HL-60/S4 treated with phorbol 12-myristate 13-acetate at 8.2 ng/mL for 4 days and 3 days (cell line): ENCODE measurements at regions not wholly inside any gene's neighbourhood (a gene's known extent, or its start where the extent isn't known, plus 50 kb on each side); places are given as distances from the start of the nearest gene placed in this dataset.
"Not testable (repeated sequence)": the region's sequence is repeated elsewhere in the genome, so short reads cannot be mapped to it uniquely, and the experiment has no call there.

Experiments
- in situ Hi-C: fragments of 300-500 bp; cut with MboI; formaldehyde crosslinking; loops from 2 replicates; pipeline ENCODE4 v1.15.0; 2022; ENCODE audit warnings: low sequenced_read_pairs

DNA sequence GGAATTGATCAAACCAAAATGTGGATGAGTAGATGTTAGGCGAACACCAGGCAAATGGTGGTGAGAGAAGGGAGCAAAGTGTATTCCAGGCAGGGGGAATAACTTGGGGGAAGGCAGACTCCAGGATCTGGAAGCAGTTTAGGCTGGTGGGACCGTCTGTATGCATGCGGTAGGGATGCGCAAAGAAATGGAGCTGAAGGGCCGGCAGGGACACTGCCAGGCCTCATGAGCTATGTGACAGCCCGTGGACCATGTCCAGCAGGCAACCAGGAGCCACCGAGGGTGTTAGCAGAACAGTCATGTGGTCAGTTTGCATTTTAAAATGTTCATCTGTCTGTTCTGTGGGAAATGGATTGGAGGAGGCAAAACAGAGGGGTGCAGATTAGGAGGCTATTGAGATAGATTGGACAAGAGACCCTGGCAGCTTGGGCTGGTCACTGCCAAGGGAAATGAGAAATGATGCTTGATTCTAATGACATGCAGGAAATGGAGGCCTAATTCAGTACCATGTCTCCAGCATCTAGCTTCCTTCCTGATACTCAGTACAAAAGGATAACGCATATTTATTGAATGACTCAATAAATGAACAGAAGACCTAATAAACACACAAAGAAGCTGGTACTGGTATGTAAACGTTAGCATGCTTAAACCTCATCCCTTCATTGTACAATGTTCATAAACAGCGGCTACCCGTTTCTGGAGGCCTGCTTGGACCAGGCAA, 412.4 kb downstream of the BUD13 start:
- in situ Hi-C loops = no loop called here

- in situ Hi-C loops = no loop called here
Observed at GRCh38 chr11:116357784-116358544, 414.8 kb downstream of the BUD13 start.

DNA sequence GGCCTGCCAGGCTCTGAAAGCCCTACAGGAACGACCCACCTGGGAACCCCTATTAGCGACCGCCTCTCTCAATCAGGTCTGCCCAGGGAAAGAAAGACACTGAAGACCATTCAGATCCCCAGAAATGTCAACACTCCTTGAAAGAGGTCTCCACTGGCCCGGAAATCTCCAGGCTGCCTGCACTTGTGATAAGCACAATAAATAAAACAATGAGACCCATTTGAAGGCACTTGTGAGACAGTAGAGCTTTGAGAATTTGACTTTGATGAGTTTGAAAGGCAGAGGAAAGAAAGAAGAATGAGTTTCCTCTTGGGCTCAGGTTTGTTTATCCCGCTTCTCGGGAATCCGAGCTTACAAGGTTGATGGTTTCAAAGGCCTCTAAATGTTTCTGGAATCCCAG, 416.3 kb downstream of the BUD13 start:
- in situ Hi-C loops = no loop called here

DNA sequence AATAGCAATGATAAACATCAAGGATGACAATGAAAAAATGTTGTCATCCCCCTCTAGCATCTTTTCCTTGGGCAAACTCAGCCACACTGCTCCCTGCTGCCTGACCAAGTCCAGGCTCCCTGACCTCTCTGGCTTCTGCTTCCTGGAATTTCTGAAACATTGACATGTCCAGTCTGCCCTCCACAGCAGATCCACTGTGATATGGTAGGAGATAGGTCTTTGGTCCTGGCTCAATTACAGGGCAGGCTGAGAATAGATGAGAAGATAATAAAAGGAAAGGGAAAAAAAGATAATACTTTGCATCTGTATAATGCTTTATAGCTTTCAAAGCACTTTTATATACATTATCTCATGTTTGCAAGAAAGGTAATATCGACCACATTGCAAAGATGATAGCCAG, 417.7 kb downstream of the BUD13 start:
- in situ Hi-C loops = no loop called here

- in situ Hi-C loops = no loop called here
Observed at GRCh38 chr11:116353589-116353988, 419.2 kb downstream of the BUD13 start.

DNA sequence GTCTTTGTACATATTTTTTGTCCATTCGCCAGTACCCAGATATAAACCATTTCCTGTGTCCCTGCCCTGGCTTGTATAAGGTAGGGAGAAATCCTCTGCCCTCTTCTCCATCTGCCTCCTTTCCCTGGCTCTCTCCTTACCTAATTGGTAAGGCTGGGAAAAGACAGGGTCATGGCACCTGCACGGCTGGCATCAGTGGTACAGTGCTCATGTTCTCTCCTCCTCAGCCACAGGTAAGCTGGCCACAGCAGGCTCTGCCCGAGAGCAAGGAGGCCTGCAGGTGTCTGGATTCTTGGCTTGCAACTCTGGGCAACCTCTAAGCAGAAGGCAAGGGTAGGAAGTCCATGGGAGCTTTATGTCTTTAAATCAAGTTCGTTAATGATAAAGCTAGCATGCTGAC, 419.9 kb downstream of the BUD13 start:
- in situ Hi-C loops = no loop called here

GRCh38 chr11:116348226-116348625, 424.6 kb downstream of the BUD13 start:
- in situ Hi-C loops = no loop called here

DNA sequence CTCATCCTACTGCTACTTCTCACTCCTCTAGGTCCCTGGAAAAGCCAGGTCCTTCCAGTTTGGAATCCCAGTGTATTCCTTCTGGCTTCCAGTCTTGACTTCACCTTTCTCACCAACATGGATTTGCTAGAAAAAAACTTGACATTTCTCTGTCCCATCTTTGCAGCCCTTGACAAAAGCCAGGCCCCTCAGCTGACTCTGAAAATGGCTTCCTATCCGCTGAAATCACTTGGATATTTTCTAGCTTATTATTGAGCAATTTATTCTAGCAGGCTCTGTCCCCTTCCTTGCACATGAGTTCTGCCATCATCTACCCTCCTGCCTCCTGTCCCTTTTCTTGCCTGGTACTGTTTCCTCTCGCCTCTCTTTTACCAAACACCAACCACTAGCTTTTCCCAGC, 427.2 kb downstream of the BUD13 start:
- in situ Hi-C loops = no loop called here

GRCh38 chr11:116344601-116345000, 428.2 kb downstream of the BUD13 start:
- in situ Hi-C loops = no loop called here

- in situ Hi-C loops = no loop called here
Observed at GRCh38 chr11:116343270-116343669, 429.5 kb downstream of the BUD13 start.

DNA sequence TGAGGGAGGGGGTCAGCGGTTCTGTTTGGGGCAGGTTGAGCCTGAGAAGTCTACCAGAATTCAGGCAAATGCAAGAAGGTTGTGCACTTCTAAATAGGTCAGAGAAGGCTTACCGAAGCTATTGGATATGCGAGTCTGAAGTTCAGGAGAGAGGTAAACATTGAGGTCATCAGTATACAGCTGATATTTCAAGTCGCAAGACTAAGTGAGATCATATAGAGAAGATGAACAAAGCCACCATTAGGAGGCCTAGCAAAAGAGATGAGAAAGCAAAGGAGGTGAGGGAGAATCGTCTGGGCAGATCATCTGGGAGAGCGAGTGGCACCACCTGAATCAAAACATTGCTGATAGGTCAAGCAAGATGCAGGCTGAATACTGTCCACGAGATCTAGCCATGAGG, 430.6 kb downstream of the BUD13 start:
- in situ Hi-C loops = no loop called here

DNA sequence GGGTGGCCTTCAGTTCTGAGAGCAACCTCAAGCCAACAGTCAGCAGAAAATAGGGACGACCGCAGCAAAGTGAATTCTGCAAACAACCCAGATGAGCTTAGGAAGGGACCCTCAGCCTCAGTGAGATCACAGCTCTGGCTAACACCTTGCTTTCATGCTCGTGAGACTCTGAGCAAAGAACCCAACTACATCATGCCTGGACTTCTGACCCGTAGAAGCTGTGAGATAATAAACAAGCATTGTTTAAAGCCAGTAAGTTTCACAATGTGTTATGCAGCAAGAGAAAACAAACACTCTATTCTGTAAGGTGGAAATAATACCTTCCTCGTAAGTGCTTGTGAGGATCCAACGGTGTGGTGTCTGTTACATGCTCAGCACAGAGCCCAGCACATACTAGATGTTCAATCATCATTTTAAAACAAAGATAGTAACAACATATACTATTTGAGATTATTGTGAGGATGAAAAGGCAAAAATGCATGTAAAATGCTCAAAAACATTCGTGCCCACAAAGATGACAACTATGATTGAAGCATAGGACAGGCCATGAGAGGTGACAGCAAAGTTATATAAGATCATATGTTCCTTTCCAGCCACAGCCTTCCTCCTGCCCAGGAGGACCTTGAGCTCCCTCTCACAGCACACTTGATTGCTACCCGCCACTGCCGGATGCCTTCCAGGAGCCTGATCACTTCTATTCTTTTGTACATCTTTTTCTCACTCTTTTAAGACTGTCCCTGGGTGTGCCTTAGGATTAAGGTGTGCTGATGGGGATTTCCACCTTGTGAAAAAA, 433.3 kb downstream of the BUD13 start:
- in situ Hi-C loops = no loop called here

DNA sequence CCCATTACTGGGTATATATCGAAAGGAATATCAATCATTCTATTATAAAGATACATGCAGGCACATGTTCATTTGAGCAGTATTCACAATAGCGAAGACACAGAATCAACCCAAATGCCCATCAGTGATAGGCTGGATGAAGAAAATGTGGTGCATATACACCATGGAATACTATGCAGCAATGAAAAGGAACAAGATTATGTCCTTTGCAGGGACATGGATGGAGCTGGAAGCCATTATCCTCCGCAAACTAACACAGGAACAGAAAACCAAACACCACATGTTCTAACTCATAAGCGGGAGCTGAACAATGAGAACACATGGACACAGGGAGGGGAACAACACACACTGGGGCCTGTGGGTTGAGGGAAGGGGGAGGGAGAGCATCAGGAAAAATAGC, 434.3 kb downstream of the BUD13 start:
- in situ Hi-C loops = not testable (repeated sequence)

DNA sequence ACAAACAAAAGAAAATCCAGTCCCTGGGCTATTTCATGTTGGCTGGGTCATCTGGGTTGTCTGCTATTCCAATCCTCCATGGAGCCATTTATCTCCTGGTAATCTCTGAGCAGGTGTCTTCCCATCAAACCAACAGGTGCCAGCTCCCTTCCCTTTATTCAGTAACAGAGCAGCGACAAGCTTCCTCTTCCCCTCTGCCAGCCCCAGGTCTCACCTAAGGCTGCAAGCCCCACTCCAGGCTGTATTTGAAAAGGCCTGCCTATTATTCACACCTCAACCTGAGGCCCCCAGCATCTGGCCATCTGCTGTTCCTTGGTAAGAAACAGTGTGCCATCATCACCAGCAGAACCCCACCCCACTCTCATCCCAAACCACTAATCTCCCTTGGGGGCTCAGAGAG, 436.2 kb downstream of the BUD13 start:
- in situ Hi-C loops = no loop called here

DNA sequence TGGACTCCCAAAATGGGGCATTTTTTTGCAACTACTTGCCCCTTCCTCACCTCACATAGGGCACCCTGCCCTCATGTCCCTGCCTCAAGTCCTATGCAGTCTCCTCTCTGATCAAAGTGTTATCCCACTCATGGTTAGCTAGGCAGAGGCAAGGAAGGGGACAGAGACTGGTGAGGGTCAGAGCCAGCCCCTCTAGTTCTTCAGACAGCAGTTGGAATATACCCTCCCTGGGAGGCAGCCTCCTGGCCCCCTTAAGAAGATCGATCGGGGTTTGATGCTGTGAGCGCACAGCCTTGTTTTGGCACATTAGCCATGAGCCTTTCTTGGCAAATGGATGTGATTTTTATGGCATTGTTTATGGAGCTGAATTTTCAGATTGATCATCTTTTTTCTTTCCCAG, 436.9 kb downstream of the BUD13 start:
- in situ Hi-C loops = no loop called here

- in situ Hi-C loops = no loop called here
Observed at GRCh38 chr11:116335078-116335477, 437.7 kb downstream of the BUD13 start.

GRCh38 chr11:116334596-116334995, 438.2 kb downstream of the BUD13 start:
- in situ Hi-C loops = no loop called here

GRCh38 chr11:116333001-116333535, 439.7 kb downstream of the BUD13 start:
- in situ Hi-C loops = no loop called here

GRCh38 chr11:116332391-116332790, 440.4 kb downstream of the BUD13 start:
- in situ Hi-C loops = no loop called here

DNA sequence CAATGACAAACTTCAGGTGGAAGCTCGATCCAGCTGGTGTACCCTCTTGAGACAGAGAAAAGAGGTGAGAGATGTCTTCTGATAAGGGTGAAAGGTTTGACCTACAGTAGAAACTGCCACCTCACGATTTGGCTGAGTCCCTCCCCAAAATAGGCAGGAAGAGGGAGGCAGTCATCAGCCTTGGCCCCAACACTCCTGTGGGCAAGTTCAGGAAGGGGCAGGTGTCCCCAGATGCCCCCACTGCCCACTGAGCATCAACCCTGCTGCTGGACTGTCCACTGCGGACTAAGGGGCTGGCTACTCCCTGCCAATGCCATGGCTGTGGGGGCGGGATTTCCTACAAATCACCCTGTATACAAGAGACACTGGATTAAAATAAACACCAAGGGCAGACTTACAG, 441.4 kb downstream of the BUD13 start:
- in situ Hi-C loops = no loop called here

GRCh38 chr11:116330439-116331185, 442.2 kb downstream of the BUD13 start:
- in situ Hi-C loops = no loop called here
